ENCODE measurements at regions not wholly inside any gene's neighbourhood (a gene's known extent, or its start where the extent isn't known, plus 50 kb on each side); places are given as distances from the start of the nearest gene placed in this dataset.

DNA sequence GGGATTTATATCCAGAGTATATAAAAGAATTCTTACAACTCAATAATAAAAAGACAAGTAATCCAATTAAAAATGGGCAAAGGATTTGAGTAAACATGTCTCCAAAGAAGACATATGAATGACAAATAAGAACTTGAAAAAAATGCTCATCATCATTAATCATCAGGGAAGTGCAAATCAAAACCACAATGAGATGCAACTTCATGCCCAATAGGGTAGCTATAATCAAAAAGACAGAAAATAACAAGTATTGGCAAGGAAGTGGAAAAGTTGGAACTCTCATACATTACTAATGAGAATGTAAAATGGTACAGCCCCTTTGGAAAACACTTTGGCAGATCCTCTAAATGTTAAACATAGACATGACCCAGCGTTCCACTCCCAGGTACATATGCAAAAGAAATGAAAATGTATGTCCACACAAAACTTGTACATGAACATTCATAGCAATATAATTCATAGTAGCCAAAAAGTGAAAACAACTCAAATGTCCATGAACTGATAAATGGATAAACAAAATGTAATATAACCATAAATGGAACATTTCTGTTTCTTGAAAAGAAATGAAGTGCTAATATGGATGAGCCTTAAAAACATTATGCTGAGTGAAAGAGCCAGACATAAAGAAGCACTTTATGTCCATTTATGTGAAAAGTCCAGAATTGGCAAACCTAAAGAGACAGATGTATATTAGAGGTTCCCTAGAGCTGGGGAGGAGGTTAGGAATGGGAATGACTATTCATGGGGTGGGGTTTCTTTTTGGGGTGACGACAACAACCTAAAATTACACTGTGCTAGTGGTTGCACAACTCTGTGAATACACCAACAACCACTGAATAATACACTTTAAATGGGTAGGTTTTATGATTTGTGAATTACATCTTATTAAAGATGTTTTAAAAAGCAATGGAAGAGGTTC is 259.7 kb downstream of the RHOU start:
- no peak overlapping the region for H3K4me3 ChIP-seq (ENCODE audit: low read depth, low read length)
- H3K9me3 ChIP-seq (ENCODE audit: control insufficient read depth, insufficient read depth, low read depth, low read length): no peaks in the 10 kb centered on the region
- H3K9ac ChIP-seq (ENCODE audit: low read length): no peak overlapping the region
- H3K4me1 ChIP-seq (ENCODE audit: control insufficient read depth, insufficient read depth, low read length): peaks cover 14% of the 10 kb centered on the region
- H3K27ac ChIP-seq (ENCODE audit: low read depth, low read length): no peak overlapping the region
- H3K27me3 ChIP-seq (ENCODE audit: control insufficient read depth, insufficient read depth, low read length): no peaks in the 10 kb centered on the region
- H3K36me3 ChIP-seq (ENCODE audit: control insufficient read depth, insufficient read depth, low read length): no peaks in the 10 kb centered on the region

GRCh38 chr1:228996281-228996680 is 261.0 kb downstream of the RHOU start:
- Histone ChIP-seq H3K4me3 (ENCODE audit: low read depth, low read length) (no peak overlapping the region), H3K4me1 (ENCODE audit: control insufficient read depth, insufficient read depth, low read length) (peaks cover 9% of the 10 kb centered on the region; the same call in 1 of the 2 replicates), H3K9ac (ENCODE audit: low read length) (no peak overlapping the region), H3K9me3 (ENCODE audit: control insufficient read depth, insufficient read depth, low read depth, low read length) (no peaks in the 10 kb centered on the region), H3K27me3 (ENCODE audit: control insufficient read depth, insufficient read depth, low read length) (no peaks in the 10 kb centered on the region), H3K36me3 (ENCODE audit: control insufficient read depth, insufficient read depth, low read length) (no peaks in the 10 kb centered on the region), H3K27ac (ENCODE audit: low read depth, low read length) (no peak overlapping the region)

DNA sequence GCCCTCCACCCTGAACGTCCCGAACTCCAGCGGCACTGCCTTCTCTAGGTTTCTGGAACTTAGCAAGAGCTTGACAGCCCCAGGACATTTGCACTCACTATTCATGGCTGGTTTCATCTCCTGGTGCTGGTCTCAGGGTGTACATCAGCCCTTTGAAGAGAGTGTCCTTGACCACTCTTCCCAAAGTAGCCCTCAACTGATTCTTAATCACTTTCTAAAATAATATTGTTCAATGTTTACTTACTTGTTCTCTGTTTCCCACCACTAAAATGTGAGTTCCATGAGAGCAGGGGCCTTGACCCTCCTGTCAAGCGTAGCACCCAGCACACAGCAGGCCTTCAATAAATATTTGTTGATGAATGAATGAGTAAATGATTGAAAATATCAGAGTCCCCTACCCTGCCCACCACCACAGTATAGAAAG is 262.5 kb downstream of the RHOU start:
- H3K4me1 ChIP-seq (ENCODE audit: control insufficient read depth, insufficient read depth, low read length): peaks cover 5% of the 10 kb centered on the region
- H3K4me3 ChIP-seq (ENCODE audit: low read depth, low read length): no peak overlapping the region
- H3K27ac ChIP-seq (ENCODE audit: low read depth, low read length): no peak overlapping the region
- H3K9me3 ChIP-seq (ENCODE audit: control insufficient read depth, insufficient read depth, low read depth, low read length): peaks cover 5% of the 10 kb centered on the region; the same call in 1 of the 2 replicates
- no peaks in the 10 kb centered on the region for H3K27me3 ChIP-seq (ENCODE audit: control insufficient read depth, insufficient read depth, low read length)
- H3K9ac ChIP-seq (ENCODE audit: low read length): no peak overlapping the region
- no peaks in the 10 kb centered on the region for H3K36me3 ChIP-seq (ENCODE audit: control insufficient read depth, insufficient read depth, low read length)

- Histone ChIP-seq H3K36me3 (ENCODE audit: control insufficient read depth, insufficient read depth, low read length) (no peaks in the 10 kb centered on the region), H3K9me3 (ENCODE audit: control insufficient read depth, insufficient read depth, low read depth, low read length) (peaks cover 5% of the 10 kb centered on the region; the same call in 1 of the 2 replicates), H3K27me3 (ENCODE audit: control insufficient read depth, insufficient read depth, low read length) (no peaks in the 10 kb centered on the region), H3K27ac (ENCODE audit: low read depth, low read length) (no peak overlapping the region), H3K4me3 (ENCODE audit: low read depth, low read length) (no peak overlapping the region), H3K4me1 (ENCODE audit: control insufficient read depth, insufficient read depth, low read length) (peaks cover 4% of the 10 kb centered on the region), H3K9ac (ENCODE audit: low read length) (no peak overlapping the region)
These were observed 262.9 kb downstream of the RHOU start for GRCh38 chr1:228998179-228998578.

DNA sequence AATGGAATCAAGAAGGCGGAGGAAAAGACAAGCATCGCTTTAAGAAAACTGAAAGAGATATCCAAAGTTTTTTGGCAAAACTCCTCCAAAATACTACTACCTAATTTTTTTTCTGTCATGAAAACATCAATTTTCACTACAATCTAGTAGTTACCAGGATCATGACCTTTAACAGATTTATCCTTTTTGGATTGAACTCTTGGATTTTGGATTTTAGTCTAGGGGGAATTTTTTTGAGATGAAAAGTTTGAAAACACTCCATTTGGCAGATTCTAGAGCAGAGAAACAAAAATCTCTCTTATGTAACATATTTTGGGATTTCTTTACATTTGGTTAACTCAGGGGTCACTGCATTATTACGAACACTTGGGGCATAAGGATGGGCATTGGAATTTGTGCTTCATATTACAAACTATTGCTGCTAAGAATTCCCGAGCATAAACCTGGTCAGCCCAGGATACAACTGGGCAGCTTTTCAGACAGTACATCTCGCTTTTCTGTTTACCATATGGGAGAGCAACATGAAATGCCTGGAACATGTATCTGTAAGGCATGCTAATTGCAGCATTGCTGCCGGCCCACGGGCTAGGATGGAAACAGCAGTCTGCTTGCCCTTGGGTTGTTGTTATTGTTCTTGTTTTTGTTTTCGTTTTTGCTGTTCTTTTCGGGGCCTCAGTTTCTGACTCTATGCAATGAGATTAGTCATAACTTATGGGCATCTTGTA is 264.3 kb downstream of the RHOU start:
- Histone ChIP-seq H3K36me3 (ENCODE audit: control insufficient read depth, insufficient read depth, low read length) (no peaks in the 10 kb centered on the region), H3K27me3 (ENCODE audit: control insufficient read depth, insufficient read depth, low read length) (no peaks in the 10 kb centered on the region), H3K27ac (ENCODE audit: low read depth, low read length) (no peak overlapping the region), H3K9me3 (ENCODE audit: control insufficient read depth, insufficient read depth, low read depth, low read length) (peaks cover 5% of the 10 kb centered on the region; the same call in 1 of the 2 replicates), H3K4me3 (ENCODE audit: low read depth, low read length) (no peak overlapping the region), H3K4me1 (ENCODE audit: control insufficient read depth, insufficient read depth, low read length) (peaks cover 4% of the 10 kb centered on the region; the same call in 1 of the 2 replicates), H3K9ac (ENCODE audit: low read length) (no peak overlapping the region)

GRCh38 chr1:229000187-229000586 is 264.9 kb downstream of the RHOU start:
- no peaks in the 10 kb centered on the region for H3K36me3 ChIP-seq (ENCODE audit: control insufficient read depth, insufficient read depth, low read length)
- H3K27me3 ChIP-seq (ENCODE audit: control insufficient read depth, insufficient read depth, low read length): no peaks in the 10 kb centered on the region
- peaks cover 4% of the 10 kb centered on the region; the same call in 1 of the 2 replicates for H3K4me1 ChIP-seq (ENCODE audit: control insufficient read depth, insufficient read depth, low read length)
- H3K9ac ChIP-seq (ENCODE audit: low read length): no peak overlapping the region
- H3K27ac ChIP-seq (ENCODE audit: low read depth, low read length): no peak overlapping the region
- H3K4me3 ChIP-seq (ENCODE audit: low read depth, low read length): no peak overlapping the region
- H3K9me3 ChIP-seq (ENCODE audit: control insufficient read depth, insufficient read depth, low read depth, low read length): peaks cover 5% of the 10 kb centered on the region; the same call in 1 of the 2 replicates

DNA sequence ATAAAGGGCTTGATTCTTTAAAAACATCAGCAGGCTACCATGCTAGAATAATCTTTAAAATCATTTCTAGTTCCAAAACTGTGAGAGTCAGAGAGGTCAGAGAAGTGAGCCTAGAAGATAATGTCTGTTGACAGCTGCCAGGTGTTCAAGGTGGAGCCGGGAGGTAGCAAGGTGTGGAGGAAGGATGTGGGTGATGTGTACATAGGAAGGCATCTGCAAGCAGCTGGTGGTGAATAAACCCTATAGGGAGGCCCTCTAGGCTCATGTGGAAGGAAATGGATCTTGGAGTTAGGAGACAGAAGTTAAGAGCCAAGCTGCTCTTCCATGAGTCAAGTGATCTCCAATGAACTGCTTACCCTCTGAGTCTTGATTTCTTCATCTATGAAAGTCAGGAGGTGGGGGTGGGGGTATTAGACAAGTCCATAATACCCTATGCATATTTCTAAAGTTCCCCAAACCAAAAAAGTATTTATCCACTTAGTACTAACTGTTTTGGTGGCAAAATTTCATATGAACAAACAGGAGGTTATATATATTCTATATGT is 266.3 kb downstream of the RHOU start:
- no peak overlapping the region for H3K27ac ChIP-seq (ENCODE audit: low read depth, low read length)
- H3K27me3 ChIP-seq (ENCODE audit: control insufficient read depth, insufficient read depth, low read length): no peaks in the 10 kb centered on the region
- no peak overlapping the region for H3K9ac ChIP-seq (ENCODE audit: low read length)
- no peak overlapping the region for H3K4me3 ChIP-seq (ENCODE audit: low read depth, low read length)
- H3K4me1 ChIP-seq (ENCODE audit: control insufficient read depth, insufficient read depth, low read length): peaks cover 4% of the 10 kb centered on the region; the same call in 1 of the 2 replicates
- no peaks in the 10 kb centered on the region for H3K36me3 ChIP-seq (ENCODE audit: control insufficient read depth, insufficient read depth, low read length)
- H3K9me3 ChIP-seq (ENCODE audit: control insufficient read depth, insufficient read depth, low read depth, low read length): peaks cover 5% of the 10 kb centered on the region; the same call in 1 of the 2 replicates

- Histone ChIP-seq H3K4me3 (ENCODE audit: low read depth, low read length) (no peak overlapping the region), H3K9me3 (ENCODE audit: control insufficient read depth, insufficient read depth, low read depth, low read length) (peaks cover 5% of the 10 kb centered on the region; the same call in 1 of the 2 replicates), H3K27me3 (ENCODE audit: control insufficient read depth, insufficient read depth, low read length) (no peaks in the 10 kb centered on the region), H3K36me3 (ENCODE audit: control insufficient read depth, insufficient read depth, low read length) (no peaks in the 10 kb centered on the region), H3K4me1 (ENCODE audit: control insufficient read depth, insufficient read depth, low read length) (peaks cover 4% of the 10 kb centered on the region; the same call in 1 of the 2 replicates), H3K27ac (ENCODE audit: low read depth, low read length) (no peak overlapping the region), H3K9ac (ENCODE audit: low read length) (no peak overlapping the region)
These were observed 266.8 kb downstream of the RHOU start for GRCh38 chr1:229002037-229002436.

- no peak overlapping the region for H3K4me3 ChIP-seq (ENCODE audit: low read depth, low read length)
- H3K36me3 ChIP-seq (ENCODE audit: control insufficient read depth, insufficient read depth, low read length): no peaks in the 10 kb centered on the region
- H3K9me3 ChIP-seq (ENCODE audit: control insufficient read depth, insufficient read depth, low read depth, low read length): peaks cover 5% of the 10 kb centered on the region; the same call in 1 of the 2 replicates
- no peak overlapping the region for H3K9ac ChIP-seq (ENCODE audit: low read length)
- no peak overlapping the region for H3K27ac ChIP-seq (ENCODE audit: low read depth, low read length)
- H3K4me1 ChIP-seq (ENCODE audit: control insufficient read depth, insufficient read depth, low read length): peaks cover 4% of the 10 kb centered on the region; the same call in 1 of the 2 replicates
- no peaks in the 10 kb centered on the region for H3K27me3 ChIP-seq (ENCODE audit: control insufficient read depth, insufficient read depth, low read length)
These were observed 267.2 kb downstream of the RHOU start for GRCh38 chr1:229002451-229002960.

GRCh38 chr1:229003233-229004031 is 267.5 kb upstream of the RAB4A start:
- Histone ChIP-seq H3K9ac (ENCODE audit: low read length) (no peak overlapping the region), H3K9me3 (ENCODE audit: control insufficient read depth, insufficient read depth, low read depth, low read length) (peaks cover 5% of the 10 kb centered on the region; the same call in 1 of the 2 replicates), H3K4me1 (ENCODE audit: control insufficient read depth, insufficient read depth, low read length) (peaks cover 4% of the 10 kb centered on the region; the same call in 1 of the 2 replicates), H3K4me3 (ENCODE audit: low read depth, low read length) (no peak overlapping the region), H3K27ac (ENCODE audit: low read depth, low read length) (no peak overlapping the region), H3K36me3 (ENCODE audit: control insufficient read depth, insufficient read depth, low read length) (no peaks in the 10 kb centered on the region), H3K27me3 (ENCODE audit: control insufficient read depth, insufficient read depth, low read length) (no peaks in the 10 kb centered on the region)

All from HUES6 (cell line).